T-cell (primary cell): ENCODE measurements at regions not wholly inside any gene's neighbourhood (a gene's known extent, or its start where the extent isn't known, plus 50 kb on each side); places are given as distances from the start of the nearest gene placed in this dataset.

ENCODE experiments used
- ATAC-seq, 4 experiments: fragments of 200-7000 bp in 3 of 4; fragments of 150-1000 bp in 1 of 4; cut with Tn5 transposase; replicated peaks in 1 of 4; 1 replicate in 3 of 4; 2 replicates in 1 of 4; pipeline ENCODE4 v1.10.0; 2021; ENCODE audit warnings: moderate library complexity in 3 of 4, mild to moderate bottlenecking in 2 of 4, moderate number of reproducible peaks in 1 of 4
- CTCF ChIA-PET, 2 donors: fragments of 300-600 bp; sonication (Branson Sonifier 250); formaldehyde crosslinking; loops; one replicate each; lab custom pipeline; 2022; ENCODE audit warnings: antibody characterized with exemption in 2 of 2; lab: Charles Lee
- POLR2A ChIA-PET, 2 donors: fragments of 300-600 bp; sonication (Branson Sonifier 250); formaldehyde crosslinking; loops; one replicate each; lab custom pipeline; 2022; ENCODE audit warnings: antibody characterized with exemption in 2 of 2; lab: Charles Lee
- DNase-seq, 35 experiments: peaks; one replicate each; pipeline versions ENCODE4 v3.0.0 to v3.0.0-alpha.2; 2013 to 2023
- H3K27ac ChIP-seq: one replicate; pipeline ENCODE4 v1.5.1; 2013; ENCODE audit warnings: low read length
- H3K27me3 ChIP-seq, 2 experiments: replicated peaks in 1 of 2; 1 replicate in 1 of 2; 2 replicates in 1 of 2; pipeline versions ENCODE4 v1.6.1 to v1.7.0; 2013; ENCODE audit warnings: low read length in 1 of 2, mixed read lengths in 1 of 2; ENCODE audit not compliant: control insufficient read depth in 2 of 2, insufficient read depth in 2 of 2; ENCODE audit errors: extremely low read depth in 1 of 2
- H3K36me3 ChIP-seq, 2 donors: 1 replicate in 1 of 2; 2 replicates in 1 of 2; pipeline versions ENCODE4 v1.6.1 to v1.7.0; 2013; ENCODE audit warnings: low read length in 1 of 2; ENCODE audit not compliant: control insufficient read depth in 2 of 2, insufficient read depth in 1 of 2; ENCODE audit errors: extremely low read depth in 1 of 2
- H3K4me1 ChIP-seq, 2 experiments: 1 replicate in 1 of 2; 2 replicates in 1 of 2; pipeline versions ENCODE4 v1.6.1 to v1.7.0; 2013; ENCODE audit warnings: low read length in 2 of 2, mixed read lengths in 1 of 2; ENCODE audit not compliant: insufficient read depth in 2 of 2, control insufficient read depth in 1 of 2; ENCODE audit errors: extremely low read depth in 1 of 2
- H3K4me3 ChIP-seq, 2 donors: 1 replicate in 1 of 2; 2 replicates in 1 of 2; pipeline versions ENCODE4 v1.5.1 to v1.7.0; 2013; ENCODE audit warnings: mild to moderate bottlenecking in 2 of 2, low read length in 1 of 2, moderate library complexity in 1 of 2; ENCODE audit not compliant: control insufficient read depth in 1 of 2; ENCODE audit errors: extremely low read depth in 1 of 2
- H3K9me3 ChIP-seq: 2 replicates; pipeline ENCODE4 v1.7.0; 2013
- H3K27ac Mint-ChIP-seq, 2 donors: one replicate each; pipeline ENCODE4 v1.8.0; 2020 to 2021; ENCODE audit warnings: mild to moderate bottlenecking in 2 of 2, mixed read lengths in 2 of 2
- H3K27me3 Mint-ChIP-seq, 2 donors: one replicate each; pipeline ENCODE4 v1.8.0; 2021 to 2022; ENCODE audit warnings: mixed read lengths in 2 of 2
- H3K36me3 Mint-ChIP-seq: one replicate; pipeline ENCODE4 v1.8.0; 2021; ENCODE audit warnings: mixed read lengths
- H3K4me1 Mint-ChIP-seq, 3 donors: one replicate each; pipeline ENCODE4 v1.8.0; 2020 to 2022; ENCODE audit warnings: mixed read lengths in 3 of 3, mild to moderate bottlenecking in 1 of 3
- H3K4me3 Mint-ChIP-seq, 3 donors: one replicate each; pipeline ENCODE4 v1.8.0; 2020 to 2022; ENCODE audit warnings: mild to moderate bottlenecking in 3 of 3, mixed read lengths in 3 of 3, moderate library complexity in 3 of 3
- H3K9me3 Mint-ChIP-seq, 3 donors: one replicate each; pipeline ENCODE4 v1.8.0; 2020 to 2022; ENCODE audit warnings: mixed read lengths in 3 of 3
- WGBS: methylation state at CpG from one replicate; pipeline ENCODE4 v1.1.5; 2013; ENCODE audit warnings: missing lambda C conversion rate; ENCODE audit not compliant: insufficient coverage; 5-methylcytosine and 5-hydroxymethylcytosine counted together

GRCh38 chr12:67200386-67200785 lies 68.8 kb upstream of the CAND1 start:
- CTCF ChIA-PET, result interaction anchor here in 1 of 2 donors (0.7 kb wide), 1 partner anchor 41 kb away, joined by 13 read pairs; no protein-coding TSS in a partner anchor
- Histone ChIP-seq H3K4me1 (no peaks in the 10 kb centered on the region), H3K4me3 (no peak overlapping the region), H3K27me3 (peaks cover 0 to 3% of the 10 kb centered on the region in 2 experiments), H3K9me3 (no peaks in the 10 kb centered on the region), H3K27ac (no peak overlapping the region), H3K36me3 (no peaks in the 10 kb centered on the region)
- POLR2A ChIA-PET, result no interaction called here
- WGBS, result no CpG with 5 or more reads among the region's 1 CpG
- ATAC-seq, result no peak
- Mint-ChIP-seq H3K36me3 (no peaks in the 10 kb centered on the region), H3K27ac (no peak overlapping the region), H3K4me1 (no peaks in the 10 kb centered on the region), H3K27me3 (peaks cover 21 to 35% of the 10 kb centered on the region in 2 donors), H3K9me3 (no peaks in the 10 kb centered on the region), H3K4me3 (no peak overlapping the region)
- DNase-seq, result no peak

DNA sequence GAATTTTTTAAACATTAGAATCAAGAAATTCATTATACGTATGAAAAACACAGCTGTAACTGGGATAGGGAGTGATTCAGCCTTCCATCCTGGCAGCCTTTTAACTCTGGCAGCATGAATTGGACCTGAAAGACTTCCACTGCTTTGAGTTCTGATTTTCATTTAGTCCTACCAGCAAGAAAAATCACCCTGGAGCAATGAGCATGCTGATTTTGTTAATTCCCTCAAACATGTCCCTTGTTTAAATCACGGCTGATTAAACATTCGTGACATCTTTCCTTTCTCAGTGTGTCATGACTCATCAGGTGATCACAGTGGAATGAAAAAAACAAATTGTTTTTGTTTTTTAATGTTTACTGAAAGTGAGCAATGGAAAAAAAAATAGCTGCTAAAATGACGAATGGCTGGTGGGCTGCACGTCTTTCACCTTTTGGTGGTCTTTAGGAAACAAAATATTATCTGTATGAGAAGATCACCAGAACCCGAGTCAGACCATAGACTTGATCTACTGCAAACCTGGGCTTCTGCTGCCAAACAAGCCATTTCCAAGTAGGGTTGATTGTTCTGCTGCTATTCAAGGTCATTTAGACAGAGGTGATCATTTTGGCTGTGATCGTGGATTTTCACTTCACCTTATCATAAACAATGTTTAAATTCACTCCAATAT lies 67.0 kb upstream of the CAND1 start:
- Mint-ChIP-seq H3K9me3 (no peaks in the 10 kb centered on the region), H3K27me3 (peaks cover 27 to 39% of the 10 kb centered on the region in 2 donors), H3K4me3 (no peak overlapping the region), H3K36me3 (no peaks in the 10 kb centered on the region), H3K27ac (no peak overlapping the region), H3K4me1 (no peaks in the 10 kb centered on the region)
- Histone ChIP-seq H3K4me1 (no peaks in the 10 kb centered on the region), H3K36me3 (no peaks in the 10 kb centered on the region), H3K27me3 (peaks cover 0 to 3% of the 10 kb centered on the region in 2 experiments), H3K4me3 (no peak overlapping the region), H3K9me3 (no peaks in the 10 kb centered on the region), H3K27ac (no peak overlapping the region)
- ATAC-seq (no peak), DNase-seq (no peak)
- WGBS, result 85% methylated on average over 2 of the region's 7 CpGs
- ChIA-PET CTCF (no interaction called here), POLR2A (interaction anchor here in 1 of 2 donors (0.5 kb wide), 1 partner anchor 12 kb away, joined by 3 read pairs; no protein-coding TSS in a partner anchor)

DNA sequence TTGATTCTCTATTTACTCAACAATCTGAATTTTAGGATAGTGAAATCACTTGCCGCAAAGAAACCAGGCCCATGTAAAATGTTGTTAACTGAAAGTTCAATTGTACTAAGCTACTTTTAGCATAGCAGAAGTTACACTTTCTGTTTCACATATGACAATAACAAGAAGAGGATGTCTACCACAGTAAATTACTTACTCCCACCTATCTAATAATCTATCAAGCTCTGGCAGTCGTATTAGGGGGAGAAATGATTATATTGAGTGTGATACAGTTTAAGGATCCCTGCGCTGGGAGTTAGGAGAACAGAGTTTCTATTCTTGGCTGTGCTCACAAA lies 66.5 kb upstream of the CAND1 start:
- Histone ChIP-seq H3K9me3 (no peaks in the 10 kb centered on the region), H3K36me3 (no peaks in the 10 kb centered on the region), H3K27ac (no peak overlapping the region), H3K4me1 (no peaks in the 10 kb centered on the region), H3K4me3 (no peak overlapping the region), H3K27me3 (peaks cover 0 to 3% of the 10 kb centered on the region in 2 experiments)
- no peak overlapping the region for H3K27ac Mint-ChIP-seq
- H3K27me3 Mint-ChIP-seq, result peaks cover 25 to 38% of the 10 kb centered on the region in 2 donors
- no peaks in the 10 kb centered on the region for H3K4me1 Mint-ChIP-seq
- H3K36me3 Mint-ChIP-seq, result no peaks in the 10 kb centered on the region
- POLR2A ChIA-PET, result interaction anchor here in 1 of 2 donors (0.5 kb wide), 1 partner anchor 13 kb away, joined by 3 read pairs; no protein-coding TSS in a partner anchor
- DNase-seq (no peak), ATAC-seq (no peak)
- WGBS, result no CpG with 5 or more reads among the region's 3 CpGs
- H3K9me3 Mint-ChIP-seq, result no peaks in the 10 kb centered on the region
- H3K4me3 Mint-ChIP-seq, result no peak overlapping the region
- CTCF ChIA-PET, result interaction anchor here in 1 of 2 donors (0.7 kb wide), 1 partner anchor 503 kb away, joined by 3 read pairs; no protein-coding TSS in a partner anchor

GRCh38 chr12:67208281-67209067 lies 60.7 kb upstream of the CAND1 start:
- H3K4me1 Mint-ChIP-seq, result no peaks in the 10 kb centered on the region
- no peaks in the 10 kb centered on the region for H3K9me3 Mint-ChIP-seq
- no peak overlapping the region for H3K27ac Mint-ChIP-seq
- ATAC-seq (no peak), DNase-seq (no peak)
- H3K27me3 Mint-ChIP-seq, result peaks cover 28 to 43% of the 10 kb centered on the region in 2 donors
- Histone ChIP-seq H3K27ac (no peak overlapping the region), H3K4me1 (no peaks in the 10 kb centered on the region), H3K27me3 (peaks cover 0 to 2% of the 10 kb centered on the region in 2 experiments), H3K36me3 (no peaks in the 10 kb centered on the region), H3K4me3 (no peak overlapping the region), H3K9me3 (no peaks in the 10 kb centered on the region)
- ChIA-PET CTCF (no interaction called here), POLR2A (no interaction called here)
- WGBS, result 79% methylated on average over 2 of the region's 8 CpGs
- H3K4me3 Mint-ChIP-seq, result no peak overlapping the region
- no peaks in the 10 kb centered on the region for H3K36me3 Mint-ChIP-seq

GRCh38 chr12:67211029-67211428 lies 58.1 kb upstream of the CAND1 start:
- no peaks in the 10 kb centered on the region for H3K4me1 Mint-ChIP-seq
- H3K27ac ChIP-seq, result no peak overlapping the region
- no peak for DNase-seq
- no peaks in the 10 kb centered on the region for H3K36me3 ChIP-seq
- peaks cover 26 to 31% of the 10 kb centered on the region in 2 donors for H3K27me3 Mint-ChIP-seq
- H3K9me3 ChIP-seq, result no peaks in the 10 kb centered on the region
- H3K4me3 Mint-ChIP-seq, result no peak overlapping the region
- no peak for ATAC-seq
- 74% methylated on average over 5 of the region's 5 CpGs for WGBS
- H3K4me1 ChIP-seq, result no peaks in the 10 kb centered on the region
- no peaks in the 10 kb centered on the region for H3K36me3 Mint-ChIP-seq
- CTCF ChIA-PET, result no interaction called here
- POLR2A ChIA-PET, result no interaction called here
- peaks cover 0 to 2% of the 10 kb centered on the region in 2 experiments for H3K27me3 ChIP-seq
- no peaks in the 10 kb centered on the region for H3K9me3 Mint-ChIP-seq
- no peak overlapping the region for H3K4me3 ChIP-seq
- H3K27ac Mint-ChIP-seq, result no peak overlapping the region

DNA sequence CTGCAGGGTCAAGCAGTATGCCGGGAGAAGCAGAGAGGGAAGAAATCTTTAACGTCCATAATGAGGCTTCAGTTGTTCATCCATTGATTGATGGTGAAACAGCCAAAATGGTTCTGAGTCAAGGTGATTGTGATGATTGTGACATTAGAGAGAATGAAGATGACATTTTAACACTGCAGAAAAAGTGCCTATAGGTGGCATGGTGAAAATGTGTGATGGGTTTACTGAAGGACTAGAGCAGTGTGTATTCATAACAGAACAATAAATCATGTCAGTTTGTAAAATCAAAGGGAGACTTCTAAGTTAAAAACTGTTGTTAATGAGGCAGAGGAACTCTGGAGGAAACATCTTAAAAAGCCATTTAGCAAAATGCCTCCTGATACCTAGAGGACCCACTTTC lies 57.7 kb upstream of the CAND1 start:
- Histone ChIP-seq H3K27me3 (peaks cover 0 to 2% of the 10 kb centered on the region in 2 experiments), H3K4me3 (no peak overlapping the region), H3K9me3 (no peaks in the 10 kb centered on the region), H3K36me3 (no peaks in the 10 kb centered on the region), H3K27ac (no peak overlapping the region), H3K4me1 (no peaks in the 10 kb centered on the region)
- ATAC-seq (no peak), DNase-seq (no peak)
- POLR2A ChIA-PET, result no interaction called here
- Mint-ChIP-seq H3K27ac (no peak overlapping the region), H3K4me1 (no peaks in the 10 kb centered on the region), H3K4me3 (no peak overlapping the region), H3K9me3 (no peaks in the 10 kb centered on the region), H3K27me3 (peaks cover 24 to 28% of the 10 kb centered on the region in 2 donors), H3K36me3 (no peaks in the 10 kb centered on the region)
- 92% methylated on average over 2 of the region's 2 CpGs for WGBS
- CTCF ChIA-PET, result no interaction called here
